ENCODE measurements at regions not wholly inside any gene's neighbourhood (a gene's known extent, or its start where the extent isn't known, plus 50 kb on each side); places are given as distances from the start of the nearest gene placed in this dataset.

GRCh38 chr12:84362552-84362897 lies 550.1 kb downstream of the SLC6A15 start:
- DNase-seq, result no peak

DNA sequence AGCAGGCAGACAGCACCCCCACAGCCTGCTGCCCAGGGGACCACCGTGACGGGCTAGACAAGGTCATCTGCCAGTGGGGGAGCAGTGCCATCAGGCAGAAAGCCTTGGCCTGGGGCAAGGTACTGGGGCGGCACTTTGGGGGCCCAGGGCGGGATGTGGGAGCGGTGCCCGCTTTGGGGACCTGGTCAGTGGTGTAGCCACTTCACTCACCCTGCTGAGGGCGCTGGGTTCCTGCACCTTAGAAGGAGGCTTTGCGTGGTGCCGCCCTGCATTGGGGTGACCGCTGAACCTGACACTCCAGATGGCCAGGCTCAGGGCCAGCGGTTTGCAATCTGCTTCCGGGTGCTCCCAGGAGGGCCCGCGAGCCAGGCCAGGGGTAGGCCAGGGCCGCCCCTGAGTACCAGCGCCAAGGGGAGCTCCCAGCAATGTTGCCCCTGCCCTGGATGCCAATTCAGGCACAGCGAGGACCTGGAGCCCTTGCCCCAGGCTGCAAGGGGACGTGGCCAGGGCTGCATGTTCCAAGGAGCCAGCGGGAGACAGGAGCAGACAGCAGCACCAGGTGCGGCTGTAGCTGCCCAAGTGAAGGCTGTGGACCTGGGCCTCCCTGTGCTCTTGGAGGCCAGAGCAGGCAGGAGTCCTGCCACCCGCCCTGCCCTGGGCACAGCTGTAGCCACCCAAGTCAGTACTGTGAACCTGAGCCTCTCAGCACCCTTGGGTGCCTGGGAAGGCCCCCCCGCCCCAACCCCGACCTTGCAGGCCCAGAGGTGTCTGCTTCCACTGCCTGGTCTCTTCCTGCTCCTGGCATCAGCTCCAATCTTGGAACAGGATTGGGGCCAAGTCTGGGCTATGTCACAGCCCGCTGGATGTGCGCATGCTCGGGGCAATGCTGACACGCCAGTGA lies 550.7 kb downstream of the SLC6A15 start:
- DNase-seq, result no peak

DNA sequence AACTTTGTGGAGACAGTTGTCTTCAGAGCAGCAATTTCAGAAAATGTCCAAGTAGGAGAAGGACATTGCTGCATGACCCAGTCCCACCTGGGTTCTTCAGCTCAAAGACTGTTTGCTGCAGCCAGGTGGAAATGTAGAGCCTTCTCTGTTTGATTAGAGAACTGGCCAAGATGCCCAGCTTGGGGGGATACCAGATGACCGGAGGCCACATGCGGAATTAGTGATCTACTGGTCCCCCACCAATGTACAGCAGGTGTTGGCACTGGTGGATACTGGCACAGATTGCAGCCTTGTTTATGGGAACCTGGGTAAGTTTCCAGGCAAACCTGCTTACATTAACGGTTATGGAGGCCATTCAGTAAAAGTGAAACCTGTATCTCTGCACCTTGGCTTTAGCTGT lies 555.3 kb downstream of the SLC6A15 start:
- DNase-seq, result no peak

GRCh38 chr12:84356224-84356623 lies 556.4 kb downstream of the SLC6A15 start:
- no peak for DNase-seq

DNA sequence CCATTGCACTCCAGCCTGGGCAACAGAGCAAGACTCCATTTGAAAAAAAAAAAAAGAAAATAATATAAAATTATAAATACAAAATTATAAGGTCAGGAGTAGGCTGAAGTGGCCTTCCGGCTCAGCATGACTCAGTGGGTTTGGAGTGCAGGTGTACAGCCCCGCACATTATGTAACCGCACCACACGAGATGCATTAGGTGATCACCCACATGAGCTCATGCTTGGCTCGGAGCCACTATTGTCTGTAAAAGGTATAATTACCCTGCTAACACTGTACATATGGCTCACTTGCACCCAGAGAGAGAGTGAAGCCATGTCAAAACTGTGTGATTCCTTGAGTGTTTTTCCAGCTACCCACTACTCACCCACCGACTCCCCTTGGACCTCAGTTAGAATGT lies 557.0 kb downstream of the SLC6A15 start:
- no peak for DNase-seq

DNA sequence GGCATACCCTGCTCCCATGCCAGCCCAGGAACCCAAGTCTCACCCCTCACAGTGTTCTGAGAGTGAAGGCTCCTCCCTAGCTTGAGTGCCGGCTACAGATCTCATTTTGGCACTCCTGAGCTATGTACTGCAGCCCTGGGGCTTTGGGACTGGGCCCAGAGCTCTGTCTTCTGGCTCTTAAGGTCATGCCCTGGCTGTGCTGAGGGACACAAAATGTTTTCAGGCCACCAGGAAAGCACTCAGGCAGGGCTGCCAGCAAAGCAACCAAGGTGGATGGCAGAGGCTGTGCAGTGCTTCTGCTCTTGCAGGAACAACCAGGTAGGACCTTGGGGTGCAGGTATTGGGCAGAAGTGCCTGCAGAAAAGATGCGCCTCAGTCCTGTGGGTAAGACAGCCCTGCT lies 564.0 kb downstream of the SLC6A15 start:
- no peak for DNase-seq

- no peak for DNase-seq
Observed at GRCh38 chr12:84341467-84342193, 571.0 kb downstream of the SLC6A15 start.

DNA sequence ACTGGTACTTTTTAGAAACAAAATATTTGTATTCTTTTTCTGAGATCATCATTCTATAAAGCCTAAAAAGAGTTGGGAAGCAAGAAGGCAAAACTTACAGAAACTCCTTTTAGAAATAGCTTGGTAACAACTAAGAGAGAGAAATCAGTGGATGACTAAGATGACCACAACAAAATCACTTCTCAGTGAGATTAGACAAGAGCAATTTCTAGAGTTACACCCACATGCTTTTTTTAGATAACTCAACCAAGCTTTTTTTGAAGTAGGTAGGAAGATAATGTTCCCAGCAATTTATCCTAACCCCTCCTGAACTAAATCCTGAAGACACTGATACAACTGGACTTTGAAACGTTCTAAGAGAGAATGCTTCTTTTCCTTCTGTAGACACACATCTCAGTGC lies 576.4 kb downstream of the SLC6A15 start:
- DNase-seq, result no peak

DNA sequence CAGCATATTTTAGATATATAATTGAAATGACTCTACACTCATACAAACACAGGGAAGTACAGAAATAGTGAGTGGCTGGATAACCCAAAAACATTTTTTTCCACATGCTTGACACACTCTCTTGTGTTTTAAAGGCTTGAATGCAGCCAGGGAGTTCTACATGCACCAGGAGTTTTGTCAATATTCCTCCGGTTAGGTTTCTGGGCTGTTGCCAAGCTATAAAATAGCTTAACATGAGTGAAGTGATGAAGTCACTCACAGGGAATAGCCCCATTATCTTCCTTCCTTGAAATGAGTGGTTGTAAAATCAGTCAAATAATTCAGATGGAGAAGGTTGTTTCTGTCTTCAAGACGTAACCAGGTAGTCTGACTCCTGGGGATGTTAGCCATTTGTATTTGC lies 582.7 kb downstream of the SLC6A15 start:
- no peak for DNase-seq

GRCh38 chr12:84315926-84316325 lies 596.7 kb downstream of the SLC6A15 start:
- DNase-seq, result no peak

GRCh38 chr12:84313323-84313675 lies 599.3 kb downstream of the SLC6A15 start:
- no peak for DNase-seq

- no peak for DNase-seq
Observed at GRCh38 chr12:84308211-84308610, 604.4 kb downstream of the SLC6A15 start.

DNA sequence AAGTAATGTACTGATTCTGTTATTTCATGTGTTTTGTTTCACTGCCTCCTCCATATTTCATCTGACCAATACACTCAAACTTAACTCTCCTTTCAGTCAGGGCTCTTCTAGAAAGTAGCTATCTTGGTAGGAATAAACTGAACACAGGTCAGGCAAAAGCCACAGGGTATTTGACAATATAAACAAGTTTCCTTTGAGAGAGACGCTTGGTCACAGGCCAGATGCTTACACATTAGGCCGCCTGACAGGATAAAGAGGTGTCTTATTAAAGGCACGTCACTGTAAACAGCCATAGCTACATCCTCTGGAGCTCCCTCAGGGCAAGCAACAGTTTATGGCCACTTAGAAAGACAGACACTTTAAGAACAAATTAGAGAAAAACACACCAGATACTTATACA lies 607.5 kb downstream of the SLC6A15 start:
- no peak for DNase-seq

GRCh38 chr12:84294246-84294645 lies 618.4 kb downstream of the SLC6A15 start:
- DNase-seq, result no peak

GRCh38 chr12:84290168-84290567 lies 622.4 kb downstream of the SLC6A15 start:
- no peak for DNase-seq

DNA sequence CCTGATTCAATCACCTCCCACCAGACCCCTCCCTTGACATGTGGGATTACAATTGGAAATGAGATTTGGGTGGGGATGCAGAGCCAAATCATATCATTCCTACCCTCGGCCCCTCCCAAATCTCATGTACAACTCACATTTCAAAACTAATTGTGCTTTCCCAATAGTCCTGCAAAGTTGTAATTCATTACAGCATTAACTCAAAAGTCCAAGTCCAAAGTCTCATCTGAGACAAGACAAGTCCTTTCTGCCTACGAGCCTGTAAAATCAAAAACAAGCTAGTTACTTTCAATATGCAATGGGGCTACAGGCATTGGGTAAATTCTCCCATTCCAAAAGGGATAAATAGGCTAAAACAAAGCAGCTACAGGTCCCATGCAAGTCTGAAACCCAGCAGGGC lies 634.6 kb downstream of the SLC6A15 start:
- DNase-seq, result no peak

GRCh38 chr12:84276215-84276614 lies 636.4 kb downstream of the SLC6A15 start:
- no peak for DNase-seq

DNA sequence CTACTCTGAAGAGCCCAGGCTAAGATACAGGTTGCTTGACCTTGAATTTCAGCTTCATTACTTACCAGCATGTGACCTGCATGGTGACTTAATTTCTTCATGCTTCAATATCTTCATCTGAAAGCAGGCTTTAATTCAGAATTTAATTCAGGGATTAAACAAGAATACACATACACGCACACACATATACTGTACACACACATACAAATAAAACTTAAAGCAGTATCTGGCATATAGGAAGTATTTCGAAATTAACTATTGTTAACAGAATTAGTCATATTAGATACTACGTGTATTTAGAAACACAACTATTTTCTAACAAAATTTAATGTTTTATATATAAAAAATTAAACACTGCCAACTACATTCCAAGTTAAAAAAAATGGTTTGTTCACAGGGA lies 640.3 kb downstream of the SLC6A15 start:
- DNase-seq, result no peak

DNA sequence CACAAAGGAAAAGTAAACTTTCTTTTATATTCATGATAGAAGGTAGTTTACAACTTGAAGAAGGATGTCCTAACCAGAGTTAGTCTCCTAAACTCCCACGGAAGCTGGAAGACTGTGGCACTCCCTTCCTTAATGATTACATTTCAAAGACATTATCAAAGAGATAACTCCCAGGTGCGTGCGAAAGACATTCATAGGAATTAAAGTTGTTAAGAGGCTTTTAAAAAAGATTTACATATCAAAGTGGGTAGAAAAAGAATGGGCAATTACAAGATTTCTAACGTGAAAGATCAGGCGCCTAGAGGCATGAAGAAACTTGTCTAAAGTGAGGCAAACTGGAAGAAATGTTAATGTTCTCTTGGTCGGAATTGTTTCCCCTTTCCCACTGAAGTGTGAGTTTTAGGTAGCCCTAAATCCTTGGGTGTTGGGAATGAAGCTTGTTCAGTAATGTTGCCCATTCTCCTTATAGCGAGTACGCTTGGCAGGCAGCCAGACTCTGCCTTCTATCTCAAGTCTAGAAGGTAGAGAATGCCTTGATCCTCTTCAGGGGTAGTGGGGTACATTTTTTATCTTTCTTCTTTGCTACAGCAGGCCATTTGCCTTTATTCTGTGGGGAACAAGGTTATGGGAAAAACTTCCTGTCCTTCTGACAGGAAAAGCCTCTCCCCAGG lies 642.0 kb downstream of the SLC6A15 start:
- no peak for DNase-seq

GRCh38 chr12:84247931-84248330 lies 664.7 kb downstream of the SLC6A15 start:
- DNase-seq, result no peak

GRCh38 chr12:84243686-84244085 lies 668.9 kb downstream of the SLC6A15 start:
- DNase-seq, result no peak

GRCh38 chr12:84222841-84223240 lies 689.8 kb downstream of the SLC6A15 start:
- no peak for DNase-seq

DNA sequence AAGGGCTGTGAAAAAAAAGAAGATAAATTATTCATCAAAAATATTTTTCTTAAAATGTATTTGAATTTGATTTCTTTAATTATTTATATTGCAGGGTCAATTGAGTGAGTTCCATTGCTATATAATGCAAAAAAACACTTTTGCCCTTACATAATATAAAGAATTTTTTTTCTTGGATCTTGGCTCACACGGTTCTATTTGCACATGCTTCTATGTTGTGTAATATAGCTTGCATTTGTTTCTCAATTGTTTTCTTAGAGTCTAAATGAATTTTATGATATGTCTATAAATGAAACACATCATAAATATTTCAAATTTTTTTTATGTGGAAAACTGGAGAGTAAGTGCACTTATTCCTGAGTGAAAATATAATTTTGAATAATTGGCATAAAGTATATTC lies 694.2 kb downstream of the SLC6A15 start:
- no peak for DNase-seq

GRCh38 chr12:84201976-84202375 lies 710.6 kb downstream of the SLC6A15 start:
- DNase-seq, result no peak

All from bone marrow (tissue), 2 donors.